ENCODE measurements at regions not wholly inside any gene's neighbourhood (a gene's known extent, or its start where the extent isn't known, plus 50 kb on each side); places are given as distances from the start of the nearest gene placed in this dataset.
A peak's percentile ranks its signal among the peaks of the same experiment; 100 is the strongest.

GRCh38 chr6:14796974-14797762, 448.7 kb upstream of the JARID2 start:
- TF ChIP-seq, protein P1, sequence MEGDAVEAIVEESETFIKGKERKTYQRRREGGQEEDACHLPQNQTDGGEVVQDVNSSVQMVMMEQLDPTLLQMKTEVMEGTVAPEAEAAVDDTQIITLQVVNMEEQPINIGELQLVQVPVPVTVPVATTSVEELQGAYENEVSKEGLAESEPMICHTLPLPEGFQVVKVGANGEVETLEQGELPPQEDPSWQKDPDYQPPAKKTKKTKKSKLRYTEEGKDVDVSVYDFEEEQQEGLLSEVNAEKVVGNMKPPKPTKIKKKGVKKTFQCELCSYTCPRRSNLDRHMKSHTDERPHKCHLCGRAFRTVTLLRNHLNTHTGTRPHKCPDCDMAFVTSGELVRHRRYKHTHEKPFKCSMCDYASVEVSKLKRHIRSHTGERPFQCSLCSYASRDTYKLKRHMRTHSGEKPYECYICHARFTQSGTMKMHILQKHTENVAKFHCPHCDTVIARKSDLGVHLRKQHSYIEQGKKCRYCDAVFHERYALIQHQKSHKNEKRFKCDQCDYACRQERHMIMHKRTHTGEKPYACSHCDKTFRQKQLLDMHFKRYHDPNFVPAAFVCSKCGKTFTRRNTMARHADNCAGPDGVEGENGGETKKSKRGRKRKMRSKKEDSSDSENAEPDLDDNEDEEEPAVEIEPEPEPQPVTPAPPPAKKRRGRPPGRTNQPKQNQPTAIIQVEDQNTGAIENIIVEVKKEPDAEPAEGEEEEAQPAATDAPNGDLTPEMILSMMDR (IDR thresholded peaks at IDR 0.05; ENCODE audit: insufficient read depth, low read length, poor library complexity, severe bottlenecking), result no peak
- Histone ChIP-seq H3K36me3 (ENCODE audit: control insufficient read depth, insufficient read depth, low read length) (no peaks in the 10 kb centered on the region), H3K27me3 (ENCODE audit: control insufficient read depth, insufficient read depth, low read length) (no peaks in the 10 kb centered on the region), H3K4me3 (ENCODE audit: low read depth, low read length) (no peak overlapping the region)
- DNase-seq (ENCODE audit: low read depth), result no peak

- H3K27me3 ChIP-seq (ENCODE audit: control insufficient read depth, insufficient read depth, low read length), result no peaks in the 10 kb centered on the region
- DNase-seq (ENCODE audit: low read depth), result no peak
- TF ChIP-seq, protein P1 (IDR thresholded peaks at IDR 0.05; ENCODE audit: insufficient read depth, low read length, poor library complexity, severe bottlenecking), result no peak
Measured at GRCh38 chr6:14797875-14798593, 447.8 kb upstream of the JARID2 start.

GRCh38 chr6:14798594-14798982, 447.3 kb upstream of the JARID2 start:
- TF ChIP-seq, protein P1 (IDR thresholded peaks at IDR 0.05; ENCODE audit: insufficient read depth, low read length, poor library complexity, severe bottlenecking), result no peak
- Histone ChIP-seq H3K27me3 (ENCODE audit: control insufficient read depth, insufficient read depth, low read length) (no peaks in the 10 kb centered on the region), H3K36me3 (ENCODE audit: control insufficient read depth, insufficient read depth, low read length) (no peaks in the 10 kb centered on the region), H3K4me3 (ENCODE audit: low read depth, low read length) (no peak overlapping the region)
- DNase-seq (ENCODE audit: low read depth), result no peak

More at GRCh38 chr6:14797875-14798593, 447.8 kb upstream of the JARID2 start:
- Histone ChIP-seq H3K36me3 (ENCODE audit: control insufficient read depth, insufficient read depth, low read length) (no peaks in the 10 kb centered on the region), H3K4me3 (ENCODE audit: low read depth, low read length) (no peak overlapping the region)

DNA sequence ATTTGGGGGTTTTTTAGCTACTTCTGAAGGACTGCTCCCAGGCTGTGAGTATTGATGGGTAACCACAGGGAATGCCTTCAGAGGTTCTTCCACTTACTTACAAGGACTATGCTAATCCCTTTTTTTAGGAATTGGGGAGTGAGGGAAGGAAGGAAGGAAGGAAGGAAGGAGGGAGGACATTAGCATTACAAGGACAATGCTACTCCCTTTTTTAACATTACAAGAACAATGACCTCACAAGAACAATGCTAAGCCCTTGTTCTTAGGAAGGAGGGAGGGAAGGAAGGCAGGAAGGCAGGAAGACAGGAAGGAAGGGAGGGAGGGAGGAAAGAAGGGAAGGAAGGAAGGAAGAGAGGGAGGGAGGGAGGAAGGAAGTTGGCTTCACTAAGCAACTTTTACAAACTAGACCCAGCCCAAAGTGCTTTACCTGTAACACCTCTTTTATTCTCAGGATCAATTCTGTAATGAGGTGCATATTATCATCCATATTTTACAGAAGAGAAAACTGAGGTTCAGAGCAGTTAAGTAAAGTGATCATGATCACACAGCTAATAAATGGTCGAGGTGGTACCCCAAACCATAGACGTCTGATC, 446.8 kb upstream of the JARID2 start:
- no peak overlapping the region for H3K4me3 ChIP-seq (ENCODE audit: low read depth, low read length)
- H3K27me3 ChIP-seq (ENCODE audit: control insufficient read depth, insufficient read depth, low read length), result no peaks in the 10 kb centered on the region
- no peaks in the 10 kb centered on the region for H3K36me3 ChIP-seq (ENCODE audit: control insufficient read depth, insufficient read depth, low read length)
- DNase-seq (ENCODE audit: low read depth), result no peak
- TF ChIP-seq, protein P1 (IDR thresholded peaks at IDR 0.05; ENCODE audit: insufficient read depth, low read length, poor library complexity, severe bottlenecking), result no peak

DNA sequence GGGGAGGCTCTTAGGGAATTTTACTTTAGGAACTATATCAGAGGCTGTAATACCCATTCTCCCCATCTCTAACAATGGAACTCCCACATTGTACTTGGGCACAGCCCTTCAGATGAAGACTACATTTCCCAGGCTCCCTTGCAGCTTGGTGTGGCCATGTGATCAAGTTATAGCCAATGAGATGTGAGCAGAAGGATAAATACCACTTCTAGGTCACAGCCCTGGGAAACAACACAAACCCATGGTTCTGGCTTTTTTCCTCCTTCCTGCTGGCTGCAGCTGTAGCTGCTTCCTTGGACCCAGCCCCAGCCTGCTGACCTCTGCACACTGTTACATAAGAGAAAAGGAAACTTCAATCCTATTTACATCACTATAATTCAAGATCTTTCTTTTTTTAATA, 445.9 kb upstream of the JARID2 start:
- H3K36me3 ChIP-seq (ENCODE audit: control insufficient read depth, insufficient read depth, low read length), result no peaks in the 10 kb centered on the region
- TF ChIP-seq, protein P1 (IDR thresholded peaks at IDR 0.05; ENCODE audit: insufficient read depth, low read length, poor library complexity, severe bottlenecking), result no peak
- DNase-seq (ENCODE audit: low read depth), result peak; percentile 12
- H3K27me3 ChIP-seq (ENCODE audit: control insufficient read depth, insufficient read depth, low read length), result no peaks in the 10 kb centered on the region
- H3K4me3 ChIP-seq (ENCODE audit: low read depth, low read length), result no peak overlapping the region
